H9 (cell line): ENCODE measurements at regions not wholly inside any gene's neighbourhood (a gene's known extent, or its start where the extent isn't known, plus 50 kb on each side); places are given as distances from the start of the nearest gene placed in this dataset.

Experiments
- DNase-seq: peaks from one replicate; pipeline ENCODE4 v3.0.0-alpha.2; 2017
- H2AFZ ChIP-seq: one replicate; pipeline ENCODE4 v1.6.1; 2013; ENCODE audit warnings: mild to moderate bottlenecking, low read length, control low read depth, moderate library complexity
- H2AK5ac ChIP-seq: 2 replicates; pipeline ENCODE4 v1.6.1; 2013; ENCODE audit warnings: low read length, control low read depth, mixed read lengths; ENCODE audit not compliant: insufficient read length
- H2BK120ac ChIP-seq: one replicate; pipeline ENCODE4 v1.6.1; 2013; ENCODE audit warnings: low read depth, mild to moderate bottlenecking, low read length, control low read depth, inconsistent platforms; ENCODE audit not compliant: poor library complexity, severe bottlenecking
- H2BK12ac ChIP-seq: 2 replicates; pipeline ENCODE4 v1.6.1; 2013; ENCODE audit warnings: low read length, control low read depth, mixed read lengths, low read depth; ENCODE audit not compliant: insufficient read length
- H2BK15ac ChIP-seq: 2 replicates; pipeline ENCODE4 v1.6.1; 2013; ENCODE audit warnings: low read depth, low read length, control low read depth
- H2BK20ac ChIP-seq: one replicate; pipeline ENCODE4 v1.6.1; 2013; ENCODE audit warnings: low read depth, mild to moderate bottlenecking, low read length, control low read depth, inconsistent platforms; ENCODE audit not compliant: poor library complexity, severe bottlenecking
- H2BK5ac ChIP-seq: 2 replicates; pipeline ENCODE4 v1.6.1; 2013; ENCODE audit warnings: low read length, control low read depth, mixed read lengths; ENCODE audit not compliant: insufficient read length
- H3K14ac ChIP-seq: 2 replicates; pipeline ENCODE4 v1.6.1; 2013; ENCODE audit warnings: low read length, control low read depth; ENCODE audit not compliant: insufficient read depth
- H3K18ac ChIP-seq: 2 replicates; pipeline ENCODE4 v1.6.1; 2013; ENCODE audit warnings: low read depth, mild to moderate bottlenecking, mixed read lengths, low read length, control low read depth; ENCODE audit not compliant: insufficient read length
- H3K23ac ChIP-seq: 2 replicates; pipeline ENCODE4 v1.6.1; 2013; ENCODE audit warnings: low read length, control low read depth, mixed read lengths, low read depth; ENCODE audit not compliant: insufficient read length
- H3K23me2 ChIP-seq: 2 replicates; pipeline ENCODE4 v1.6.1; 2013; ENCODE audit warnings: low read depth, mild to moderate bottlenecking, mixed read lengths, low read length, control low read depth; ENCODE audit not compliant: insufficient read length, poor library complexity, severe bottlenecking
- H3K27ac ChIP-seq: 2 replicates; pipeline ENCODE4 v1.5.1; 2013; ENCODE audit warnings: low read length, control low read depth, mixed read lengths, low read depth; ENCODE audit not compliant: insufficient read length
- H3K27me3 ChIP-seq: 2 replicates; pipeline ENCODE4 v1.6.1; 2013; ENCODE audit warnings: low read length, control low read depth, inconsistent platforms; ENCODE audit not compliant: insufficient read depth
- H3K4ac ChIP-seq: 2 replicates; pipeline ENCODE4 v1.6.1; 2013; ENCODE audit warnings: low read depth, mild to moderate bottlenecking, control low read depth, inconsistent platforms, low read length, moderate library complexity
- H3K4me1 ChIP-seq: 2 replicates; pipeline ENCODE4 v1.6.1; 2013; ENCODE audit warnings: low read length, control low read depth, inconsistent platforms; ENCODE audit not compliant: insufficient read depth
- H3K4me2 ChIP-seq: 2 replicates; pipeline ENCODE4 v1.6.1; 2013; ENCODE audit warnings: low read length, control low read depth, mixed read lengths; ENCODE audit not compliant: insufficient read length, insufficient read depth
- H3K56ac ChIP-seq: 2 replicates; pipeline ENCODE4 v1.6.1; 2013; ENCODE audit warnings: low read depth, mild to moderate bottlenecking, mixed read lengths, low read length, control low read depth; ENCODE audit not compliant: insufficient read length
- H3K79me1 ChIP-seq: 2 replicates; pipeline ENCODE4 v1.6.1; 2013; ENCODE audit warnings: low read depth, mild to moderate bottlenecking, moderate library complexity, low read length, control low read depth, inconsistent platforms; ENCODE audit not compliant: insufficient read depth, poor library complexity, severe bottlenecking
- H3K79me2 ChIP-seq: 2 replicates; pipeline ENCODE4 v1.6.1; 2013; ENCODE audit warnings: low read length, control low read depth, inconsistent platforms; ENCODE audit not compliant: insufficient read depth
- H3K9ac ChIP-seq: 2 replicates; pipeline ENCODE4 v1.6.1; 2013; ENCODE audit warnings: low read length, control low read depth, mixed read lengths; ENCODE audit not compliant: insufficient read length; ENCODE audit errors: extremely low read depth
- H3K9me3 ChIP-seq: one replicate; pipeline ENCODE4 v1.6.1; 2013; ENCODE audit warnings: low read depth, low read length, inconsistent platforms; ENCODE audit not compliant: control insufficient read depth
- H3T11ph ChIP-seq: one replicate; pipeline ENCODE4 v1.6.1; 2013; ENCODE audit warnings: mild to moderate bottlenecking, low read length, control low read depth, inconsistent platforms
- H4K20me1 ChIP-seq: one replicate; pipeline ENCODE4 v1.6.1; 2013; ENCODE audit not compliant: control insufficient read depth, insufficient read length, insufficient read depth
- H4K5ac ChIP-seq: 2 replicates; pipeline ENCODE4 v1.6.1; 2013; ENCODE audit warnings: low read depth, mild to moderate bottlenecking, mixed read lengths, low read length, control low read depth; ENCODE audit not compliant: insufficient read length
- H4K8ac ChIP-seq: replicated peaks from 2 replicates; pipeline ENCODE4 v1.6.1; 2013; ENCODE audit warnings: low read length, control low read depth, mixed read lengths, low read depth; ENCODE audit not compliant: insufficient read length
- H4K91ac ChIP-seq: 2 replicates; pipeline ENCODE4 v1.6.1; 2013; ENCODE audit warnings: low read depth, mild to moderate bottlenecking, moderate library complexity, mixed read lengths, low read length, control low read depth; ENCODE audit not compliant: insufficient read length
- H3K27ac Mint-ChIP-seq, 3 experiments: 2 replicates in 2 of 3; 3 replicates in 1 of 3; pipeline ENCODE4 v1.8.0; 2020 to 2021; ENCODE audit warnings: mixed read lengths in 3 of 3, mild to moderate bottlenecking in 1 of 3, moderate library complexity in 1 of 3
- H3K27me3 Mint-ChIP-seq: 2 replicates; pipeline ENCODE4 v1.8.0; 2021; ENCODE audit warnings: low read depth, mild to moderate bottlenecking, moderate library complexity, mixed read lengths
- H3K36me3 Mint-ChIP-seq, 3 experiments: 2 replicates in 2 of 3; 3 replicates in 1 of 3; pipeline ENCODE4 v1.8.0; 2020 to 2021; ENCODE audit warnings: low read depth in 3 of 3, mixed read lengths in 3 of 3; ENCODE audit not compliant: insufficient read depth in 1 of 3
- H3K4me1 Mint-ChIP-seq, 2 experiments: 2 replicates each; pipeline ENCODE4 v1.8.0; 2020; ENCODE audit warnings: mixed read lengths in 2 of 2
- H3K4me3 Mint-ChIP-seq, 2 experiments: 2 replicates in 1 of 2; 3 replicates in 1 of 2; pipeline ENCODE4 v1.8.0; 2020 to 2021; ENCODE audit warnings: mild to moderate bottlenecking in 2 of 2, mixed read lengths in 2 of 2, moderate library complexity in 1 of 2
- H3K9me3 Mint-ChIP-seq, 2 experiments: 2 replicates in 1 of 2; 3 replicates in 1 of 2; pipeline ENCODE4 v1.8.0; 2020; ENCODE audit warnings: mild to moderate bottlenecking in 2 of 2, mixed read lengths in 2 of 2, moderate library complexity in 1 of 2
- WGBS: extraction: QIAGEN DNeasy Blood & Tissue Kit; methylation state at CpG from one replicate; pipeline ENCODE4 v1.1.7; 2013; ENCODE audit warnings: missing lambda C conversion rate, low lambda C conversion rate, mixed read lengths; ENCODE audit not compliant: insufficient read length; ENCODE audit errors: extremely low coverage; 5-methylcytosine and 5-hydroxymethylcytosine counted together
- TF ChIP-seq, protein P1 (sequence below): fragments of 200-600 bp; sonication (generic); conservative IDR thresholded peaks from 3 replicates; pipeline ENCODE4 v1.8.0; 2021; ENCODE audit warnings: antibody characterized with exemption, mild to moderate bottlenecking

DNA sequence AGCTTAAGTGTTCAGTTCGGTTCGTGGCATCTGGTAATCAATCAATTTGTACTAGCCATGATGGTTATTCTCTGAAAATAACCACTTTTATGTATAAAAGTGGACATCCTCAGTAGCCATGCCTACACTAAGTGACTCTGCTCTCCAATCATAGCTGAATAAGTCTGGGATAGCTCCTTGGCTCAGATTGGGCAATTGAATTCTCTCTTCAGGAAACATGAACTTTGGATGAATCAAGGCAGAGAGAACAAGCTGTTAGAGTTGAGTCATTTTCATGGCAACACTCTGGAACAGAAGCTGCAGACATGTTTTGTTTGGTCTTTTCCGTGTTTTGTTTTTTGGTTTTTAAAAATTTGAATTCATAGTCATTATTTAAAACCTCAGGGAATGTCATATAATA lies 66.8 kb upstream of the TMEM164 start:
- Histone ChIP-seq H3K4me2 (no peak overlapping the region), H4K8ac (no peak overlapping the region), H3K79me2 (no peaks in the 10 kb centered on the region), H3K4ac (no peak overlapping the region), H3T11ph (no peak overlapping the region), H4K20me1 (no peaks in the 10 kb centered on the region), H4K91ac (no peak overlapping the region), H4K5ac (no peak overlapping the region), H3K14ac (no peak overlapping the region), H3K23ac (no peak overlapping the region), H3K4me1 (no peaks in the 10 kb centered on the region), H2AFZ (no peak overlapping the region), H2BK120ac (no peak overlapping the region), H2BK12ac (no peak overlapping the region), H3K18ac (no peak overlapping the region), H2BK20ac (no peak overlapping the region), H3K27ac (no peak overlapping the region), H3K9ac (no peak overlapping the region), H3K9me3 (no peaks in the 10 kb centered on the region), H3K79me1 (no peaks in the 10 kb centered on the region), H3K56ac (no peak overlapping the region), H2AK5ac (no peak overlapping the region), H3K27me3 (no peaks in the 10 kb centered on the region), H2BK5ac (no peak overlapping the region), H3K23me2 (no peaks in the 10 kb centered on the region), H2BK15ac (no peak overlapping the region)
- TF ChIP-seq, protein P1, sequence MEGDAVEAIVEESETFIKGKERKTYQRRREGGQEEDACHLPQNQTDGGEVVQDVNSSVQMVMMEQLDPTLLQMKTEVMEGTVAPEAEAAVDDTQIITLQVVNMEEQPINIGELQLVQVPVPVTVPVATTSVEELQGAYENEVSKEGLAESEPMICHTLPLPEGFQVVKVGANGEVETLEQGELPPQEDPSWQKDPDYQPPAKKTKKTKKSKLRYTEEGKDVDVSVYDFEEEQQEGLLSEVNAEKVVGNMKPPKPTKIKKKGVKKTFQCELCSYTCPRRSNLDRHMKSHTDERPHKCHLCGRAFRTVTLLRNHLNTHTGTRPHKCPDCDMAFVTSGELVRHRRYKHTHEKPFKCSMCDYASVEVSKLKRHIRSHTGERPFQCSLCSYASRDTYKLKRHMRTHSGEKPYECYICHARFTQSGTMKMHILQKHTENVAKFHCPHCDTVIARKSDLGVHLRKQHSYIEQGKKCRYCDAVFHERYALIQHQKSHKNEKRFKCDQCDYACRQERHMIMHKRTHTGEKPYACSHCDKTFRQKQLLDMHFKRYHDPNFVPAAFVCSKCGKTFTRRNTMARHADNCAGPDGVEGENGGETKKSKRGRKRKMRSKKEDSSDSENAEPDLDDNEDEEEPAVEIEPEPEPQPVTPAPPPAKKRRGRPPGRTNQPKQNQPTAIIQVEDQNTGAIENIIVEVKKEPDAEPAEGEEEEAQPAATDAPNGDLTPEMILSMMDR = no peak
- DNase-seq = no peak
- Mint-ChIP-seq H3K9me3 (no peaks in the 10 kb centered on the region; a peak in 1 of 5 replicates), H3K27ac (no peak overlapping the region), H3K4me3 (no peak overlapping the region), H3K27me3 (no peaks in the 10 kb centered on the region), H3K36me3 (no peaks in the 10 kb centered on the region), H3K4me1 (no peaks in the 10 kb centered on the region)
- no CpG with 5 or more reads among the region's 3 CpGs for WGBS
